ENCODE measurements at regions not wholly inside any gene's neighbourhood (a gene's known extent, or its start where the extent isn't known, plus 50 kb on each side); places are given as distances from the start of the nearest gene placed in this dataset.

DNA sequence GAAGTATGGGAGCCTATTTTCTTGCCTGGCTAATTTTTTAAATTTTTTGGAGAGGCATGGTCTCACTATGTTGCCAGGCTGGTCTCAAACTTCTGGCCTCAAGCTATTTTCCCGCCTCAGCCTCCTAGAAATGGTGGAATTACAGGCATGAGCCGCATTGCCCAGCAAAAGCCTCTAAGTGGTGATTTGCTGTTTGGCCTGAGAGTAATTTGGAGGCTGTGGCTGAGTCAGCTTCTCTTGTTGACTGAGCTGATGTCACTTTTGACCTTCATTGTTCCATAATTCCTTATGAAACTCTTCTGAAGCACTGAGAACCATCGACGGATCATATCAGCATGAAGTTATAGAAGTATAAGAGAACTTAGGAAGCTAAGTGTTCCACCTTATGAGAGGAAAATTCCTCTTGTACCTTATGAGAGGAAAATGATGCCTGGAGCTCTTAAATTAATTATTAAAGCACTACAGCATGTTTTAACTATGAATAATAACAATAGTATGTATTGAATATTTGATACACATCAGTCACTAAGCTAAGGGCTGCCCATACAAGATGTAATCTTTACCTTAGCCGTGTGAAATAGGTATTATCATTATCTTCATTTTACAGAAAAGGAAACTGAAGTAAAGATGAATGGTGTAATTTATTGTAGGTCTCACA, 220.8 kb upstream of the MON1B start:
- H3K79me2 ChIP-seq = no peaks in the 10 kb centered on the region
- no peaks in the 10 kb centered on the region for H3K9me2 ChIP-seq (replicated peaks; ENCODE audit: insufficient read depth)
- no peaks in the 10 kb centered on the region for H3K36me3 ChIP-seq (replicated peaks; ENCODE audit: insufficient read depth, low read depth)
- no peaks in the 10 kb centered on the region for H3K27me3 ChIP-seq
- H2AFZ ChIP-seq = no peak overlapping the region
- H3K4me3 ChIP-seq = no peak overlapping the region
- WGBS (ENCODE audit: low lambda C conversion rate, missing lambda C conversion rate) = 71% methylated on average over 5 of the region's 5 CpGs
- peak overlapping the region; percentile 1 for H3K27ac ChIP-seq
- peak; percentile 29 for DNase-seq (ENCODE audit: low spot score)
- no peaks in the 10 kb centered on the region for H3K4me1 ChIP-seq (ENCODE audit: insufficient read depth)
- no peak overlapping the region for H3K4me2 ChIP-seq
- H3K9me3 ChIP-seq (ENCODE audit: low read depth) = no peaks in the 10 kb centered on the region
- no peaks in the 10 kb centered on the region for H4K20me1 ChIP-seq (ENCODE audit: insufficient read depth, poor library complexity, severe bottlenecking)
- TF ChIP-seq, protein P1, sequence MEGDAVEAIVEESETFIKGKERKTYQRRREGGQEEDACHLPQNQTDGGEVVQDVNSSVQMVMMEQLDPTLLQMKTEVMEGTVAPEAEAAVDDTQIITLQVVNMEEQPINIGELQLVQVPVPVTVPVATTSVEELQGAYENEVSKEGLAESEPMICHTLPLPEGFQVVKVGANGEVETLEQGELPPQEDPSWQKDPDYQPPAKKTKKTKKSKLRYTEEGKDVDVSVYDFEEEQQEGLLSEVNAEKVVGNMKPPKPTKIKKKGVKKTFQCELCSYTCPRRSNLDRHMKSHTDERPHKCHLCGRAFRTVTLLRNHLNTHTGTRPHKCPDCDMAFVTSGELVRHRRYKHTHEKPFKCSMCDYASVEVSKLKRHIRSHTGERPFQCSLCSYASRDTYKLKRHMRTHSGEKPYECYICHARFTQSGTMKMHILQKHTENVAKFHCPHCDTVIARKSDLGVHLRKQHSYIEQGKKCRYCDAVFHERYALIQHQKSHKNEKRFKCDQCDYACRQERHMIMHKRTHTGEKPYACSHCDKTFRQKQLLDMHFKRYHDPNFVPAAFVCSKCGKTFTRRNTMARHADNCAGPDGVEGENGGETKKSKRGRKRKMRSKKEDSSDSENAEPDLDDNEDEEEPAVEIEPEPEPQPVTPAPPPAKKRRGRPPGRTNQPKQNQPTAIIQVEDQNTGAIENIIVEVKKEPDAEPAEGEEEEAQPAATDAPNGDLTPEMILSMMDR (IDR thresholded peaks at IDR 0.05; ENCODE audit: poor library complexity) = no peak
- TF ChIP-seq EZH2 (IDR thresholded peaks at IDR 0.05; ENCODE audit: borderline replicate concordance) (no peak), EZH2phosphoT487 (IDR thresholded peaks at IDR 0.05; ENCODE audit: low read depth, severe bottlenecking, unreplicated experiment) (no peak)

DNA sequence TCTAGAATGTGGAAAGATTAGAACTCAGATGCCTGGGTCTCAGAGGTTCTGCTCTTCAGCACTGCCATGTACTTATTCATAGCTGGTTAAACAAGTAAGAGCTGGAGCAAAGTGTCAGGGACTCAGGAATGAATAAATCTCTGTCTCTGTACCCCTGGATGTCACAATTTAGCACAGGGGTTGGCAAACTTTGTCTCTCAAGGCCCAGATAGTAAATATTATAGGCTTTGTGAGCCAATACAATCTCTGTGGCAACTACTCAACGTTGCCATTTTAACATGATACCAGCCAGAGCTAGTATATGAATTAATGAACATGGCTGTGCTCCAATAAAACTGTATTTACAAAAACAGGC, 220.3 kb upstream of the MON1B start:
- TF ChIP-seq, protein P1 (IDR thresholded peaks at IDR 0.05; ENCODE audit: poor library complexity) = no peak
- TF ChIP-seq EZH2 (IDR thresholded peaks at IDR 0.05; ENCODE audit: borderline replicate concordance) (no peak), EZH2phosphoT487 (IDR thresholded peaks at IDR 0.05; ENCODE audit: low read depth, severe bottlenecking, unreplicated experiment) (no peak)
- Histone ChIP-seq H3K27ac (peak overlapping the region; percentile 1), H3K9me2 (replicated peaks; ENCODE audit: insufficient read depth) (no peaks in the 10 kb centered on the region), H2AFZ (no peak overlapping the region), H3K36me3 (replicated peaks; ENCODE audit: insufficient read depth, low read depth) (no peaks in the 10 kb centered on the region), H3K4me3 (no peak overlapping the region), H3K9me3 (ENCODE audit: low read depth) (no peaks in the 10 kb centered on the region), H3K79me2 (no peaks in the 10 kb centered on the region), H3K27me3 (no peaks in the 10 kb centered on the region), H3K4me1 (ENCODE audit: insufficient read depth) (no peaks in the 10 kb centered on the region), H4K20me1 (ENCODE audit: insufficient read depth, poor library complexity, severe bottlenecking) (no peaks in the 10 kb centered on the region), H3K4me2 (no peak overlapping the region)
- 75% methylated on average over 1 of the region's 1 CpG for WGBS (ENCODE audit: low lambda C conversion rate, missing lambda C conversion rate)
- no peak for DNase-seq (ENCODE audit: low spot score)

DNA sequence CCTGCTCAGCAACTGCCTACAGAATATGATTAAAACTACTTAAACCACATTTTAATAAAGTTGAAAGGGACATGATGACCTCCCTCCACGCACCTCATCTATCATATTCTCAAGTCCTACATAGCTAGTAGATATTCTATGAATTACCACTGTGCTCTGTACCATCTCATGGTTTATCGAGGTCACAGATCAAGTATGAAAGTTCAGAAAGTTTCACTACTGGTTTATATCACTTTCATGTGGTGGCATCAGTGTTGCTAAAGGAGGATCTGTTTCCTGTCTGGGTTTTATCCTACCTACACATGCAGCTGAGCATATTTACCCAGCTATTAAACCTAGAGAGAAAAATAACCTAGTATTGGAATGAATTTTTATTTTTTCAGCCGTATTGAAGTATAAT, 214.9 kb upstream of the MON1B start:
- H3K4me2 ChIP-seq = no peak overlapping the region
- no peaks in the 10 kb centered on the region for H3K9me2 ChIP-seq (replicated peaks; ENCODE audit: insufficient read depth)
- H2AFZ ChIP-seq = no peak overlapping the region
- no peak for DNase-seq (ENCODE audit: low spot score)
- TF ChIP-seq EZH2 (IDR thresholded peaks at IDR 0.05; ENCODE audit: borderline replicate concordance) (no peak), EZH2phosphoT487 (IDR thresholded peaks at IDR 0.05; ENCODE audit: low read depth, severe bottlenecking, unreplicated experiment) (no peak)
- TF ChIP-seq, protein P1 (IDR thresholded peaks at IDR 0.05; ENCODE audit: poor library complexity) = no peak
- H3K36me3 ChIP-seq (replicated peaks; ENCODE audit: insufficient read depth, low read depth) = no peaks in the 10 kb centered on the region
- no peak overlapping the region for H3K4me3 ChIP-seq
- no peaks in the 10 kb centered on the region for H4K20me1 ChIP-seq (ENCODE audit: insufficient read depth, poor library complexity, severe bottlenecking)
- no peaks in the 10 kb centered on the region for H3K4me1 ChIP-seq (ENCODE audit: insufficient read depth)
- H3K9me3 ChIP-seq (ENCODE audit: low read depth) = no peaks in the 10 kb centered on the region
- WGBS (ENCODE audit: low lambda C conversion rate, missing lambda C conversion rate) = 76% methylated on average over 3 of the region's 3 CpGs
- H3K27ac ChIP-seq = no peak overlapping the region
- H3K79me2 ChIP-seq = no peaks in the 10 kb centered on the region
- H3K27me3 ChIP-seq = no peaks in the 10 kb centered on the region

All from hepatocyte (in vitro differentiated cells).